ENCODE measurements at regions not wholly inside any gene's neighbourhood (a gene's known extent, or its start where the extent isn't known, plus 50 kb on each side); places are given as distances from the start of the nearest gene placed in this dataset.

- TF ChIP-seq CDX4 (CRISPR knock-in tag; IDR thresholded peaks at IDR 0.05; ENCODE audit: borderline replicate concordance) (no peak), CBFB (CRISPR knock-in tag; IDR thresholded peaks at IDR 0.05; ENCODE audit: low read depth) (no peak), CREM (CRISPR knock-in tag; IDR thresholded peaks at IDR 0.05) (no peak), NR3C1 (CRISPR knock-in tag; conservative IDR thresholded peaks at IDR 0.05; ENCODE audit: low read depth) (no peak), ZNF416 (CRISPR knock-in tag; IDR thresholded peaks at IDR 0.05) (no peak), PRDM15 (CRISPR knock-in tag; IDR thresholded peaks at IDR 0.05) (no peak), ZNF423 (CRISPR knock-in tag; IDR thresholded peaks at IDR 0.05) (no peak), HMGA2 (CRISPR knock-in tag; IDR thresholded peaks at IDR 0.05) (no peak), NFYB (CRISPR knock-in tag; conservative IDR thresholded peaks at IDR 0.05; ENCODE audit: low read depth) (no peak), IRF2 (CRISPR knock-in tag; IDR thresholded peaks at IDR 0.05; ENCODE audit: borderline replicate concordance, low read depth) (no peak)
Measured at GRCh38 chr15:62833646-62834045, 208.9 kb upstream of the TPM1 start (continued).

- ChIA-PET CTCF (no interaction called here), POLR2A (no interaction called here)
- Mint-ChIP-seq H3K36me3 (peaks cover 16% of the 10 kb centered on the region), H3K4me3 (no peak overlapping the region), H3K27ac (no peak overlapping the region), H3K9me3 (no peaks in the 10 kb centered on the region), H3K27me3 (ENCODE audit: low read depth) (no peaks in the 10 kb centered on the region), H3K4me1 (peaks cover 3% of the 10 kb centered on the region; the same call in 1 of the 2 replicates)
- DNase-seq (ENCODE audit: low spot score), result no peak
- TF ChIP-seq MLX (CRISPR knock-in tag; IDR thresholded peaks at IDR 0.05) (no peak), SP1 (CRISPR knock-in tag; conservative IDR thresholded peaks at IDR 0.05) (no peak), NFYB (CRISPR knock-in tag; conservative IDR thresholded peaks at IDR 0.05; ENCODE audit: low read depth) (no peak), HMGXB4 (CRISPR knock-in tag; IDR thresholded peaks at IDR 0.05) (no peak), ZNF532 (CRISPR knock-in tag; IDR thresholded peaks at IDR 0.05; ENCODE audit: borderline replicate concordance) (no peak), ZBTB21 (CRISPR knock-in tag; IDR thresholded peaks at IDR 0.05; ENCODE audit: borderline replicate concordance) (no peak), IRF1 (CRISPR knock-in tag; IDR thresholded peaks at IDR 0.05) (no peak), ZNF396 (CRISPR knock-in tag; IDR thresholded peaks at IDR 0.05; ENCODE audit: borderline replicate concordance) (no peak), FOXP1 (CRISPR knock-in tag; IDR thresholded peaks at IDR 0.05; ENCODE audit: borderline replicate concordance) (no peak)
- ATAC-seq, result no peak
Measured at GRCh38 chr15:62834686-62835329, 207.7 kb upstream of the TPM1 start.
